Transverse colon (tissue), 4 donors: ENCODE measurements at regions not wholly inside any gene's neighbourhood (a gene's known extent, or its start where the extent isn't known, plus 50 kb on each side); places are given as distances from the start of the nearest gene placed in this dataset.

ENCODE experiments used
- DNase-seq: peaks from one replicate; pipeline ENCODE4 v3.0.0-alpha.2; 2019
- H3K27ac ChIP-seq, 4 donors: fragments of 200-600 bp; sonication (generic); 2 replicates each; pipeline ENCODE4 v1.5.1; 2016 to 2018; ENCODE audit warnings: inconsistent platforms in 4 of 4
- H3K27me3 ChIP-seq: fragments of 200-600 bp; sonication (generic); 2 replicates; pipeline ENCODE4 v1.5.1; 2017; ENCODE audit warnings: inconsistent platforms
- H3K36me3 ChIP-seq, 4 donors: fragments of 200-600 bp; sonication (generic); 2 replicates each; pipeline ENCODE4 v1.5.1; 2017 to 2019; ENCODE audit warnings: inconsistent platforms in 4 of 4
- H3K4me1 ChIP-seq, 4 donors: fragments of 200-600 bp; sonication (generic); 2 replicates each; pipeline ENCODE4 v1.5.1; 2017 to 2020; ENCODE audit warnings: inconsistent platforms in 4 of 4
- H3K4me3 ChIP-seq, 4 donors: fragments of 200-600 bp; sonication (generic); 1 replicate in 1 of 4; 2 replicates in 3 of 4; pipeline versions ENCODE4 v1.5.1 to v1.6.1; 2017 to 2019; ENCODE audit warnings: inconsistent platforms in 4 of 4
- H3K9me3 ChIP-seq, 2 donors: fragments of 200-600 bp; sonication (generic); 2 replicates each; pipeline ENCODE4 v1.5.1; 2017 to 2019; ENCODE audit warnings: inconsistent platforms in 2 of 2
- CTCF ChIP-seq, 5 experiments: fragments of 200-600 bp in 3 of 5; fragments of 450-650 bp in 2 of 5; sonication (generic) in 3 of 5; IDR thresholded peaks; 1 replicate in 2 of 5; 2 replicates in 3 of 5; pipeline ENCODE4 v1.5.1; 2016 to 2017; ENCODE audit warnings: antibody characterized with exemption in 5 of 5, inconsistent platforms in 3 of 5, mild to moderate bottlenecking in 2 of 5, moderate library complexity in 1 of 5
- EP300 ChIP-seq: sonication (generic); formaldehyde crosslinking; IDR thresholded peaks from one replicate; pipeline ENCODE4 v1.6.1; 2017; ENCODE audit warnings: antibody characterized with exemption, low read depth
- POLR2A ChIP-seq: fragments of 450-650 bp; IDR thresholded peaks from one replicate; pipeline ENCODE4 v1.6.1; 2016; ENCODE audit warnings: antibody characterized with exemption, mild to moderate bottlenecking, moderate library complexity
- POLR2AphosphoS5 ChIP-seq, 3 donors: sonication (generic); formaldehyde crosslinking; IDR thresholded peaks; one replicate each; pipeline ENCODE4 v1.6.1; 2016; ENCODE audit warnings: antibody characterized with exemption in 3 of 3
- WGBS, 2 donors: methylation state at CpG; one replicate each; pipeline ENCODE4 v1.1.5; 2018; ENCODE audit warnings: low coverage in 1 of 2; 5-methylcytosine and 5-hydroxymethylcytosine counted together
- in situ Hi-C, 4 donors: fragments of 200-750 bp; cut with MboI; loops; one replicate each; pipeline versions ENCODE4 v1.15.0 to v1.15.1; 2017; ENCODE audit warnings: low sequenced_read_pairs in 3 of 4, low pct_ligation_motif_present in 1 of 4, low pct_unique_long_range_greater_than_20kb in 1 of 4
- intact Hi-C: fragments of 100-400 bp; cut with DNase I; formaldehyde crosslinking; loops from one replicate; pipeline ENCODE4 v1.15.1; 2023; ENCODE audit warnings: low total_unique reads

DNA sequence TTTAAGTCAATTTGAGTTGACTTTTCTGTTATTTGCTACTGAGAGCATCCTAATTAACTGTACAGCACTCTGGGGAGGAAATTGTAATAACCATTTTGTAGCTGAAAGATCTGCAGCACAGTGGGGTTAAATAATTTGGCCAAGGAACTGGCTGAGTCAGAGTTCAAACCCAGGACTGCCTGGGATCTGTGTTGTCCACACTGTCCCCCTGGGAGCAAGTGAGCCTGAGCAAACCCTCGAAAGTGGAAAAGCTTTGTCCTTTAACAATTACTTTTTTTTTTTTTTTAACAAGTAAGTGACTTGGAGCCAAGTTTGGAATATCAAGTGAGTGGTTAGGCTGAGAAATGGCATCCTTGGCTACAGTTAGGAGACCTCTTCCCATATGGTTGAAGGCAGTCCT lies 247.2 kb upstream of the CCDC196 start:
- Histone ChIP-seq H3K9me3 (no peaks in the 10 kb centered on the region), H3K36me3 (no peaks in the 10 kb centered on the region), H3K4me3 (no peak overlapping the region), H3K27ac (no peak overlapping the region), H3K4me1 (no peaks in the 10 kb centered on the region), H3K27me3 (no peaks in the 10 kb centered on the region)
- in situ Hi-C loops = no loop called here
- WGBS, 2 donors = 57 to 86% methylated on average over 1 of the region's 1 CpG
- intact Hi-C loops = no loop called here
- TF ChIP-seq POLR2A = no peak
- no peak for TF ChIP-seq EP300
- no peak for TF ChIP-seq POLR2AphosphoS5 (IDR thresholded peaks at IDR 0.05)
- no peak for TF ChIP-seq CTCF (IDR thresholded peaks at IDR 0.05)
- no peak for DNase-seq

DNA sequence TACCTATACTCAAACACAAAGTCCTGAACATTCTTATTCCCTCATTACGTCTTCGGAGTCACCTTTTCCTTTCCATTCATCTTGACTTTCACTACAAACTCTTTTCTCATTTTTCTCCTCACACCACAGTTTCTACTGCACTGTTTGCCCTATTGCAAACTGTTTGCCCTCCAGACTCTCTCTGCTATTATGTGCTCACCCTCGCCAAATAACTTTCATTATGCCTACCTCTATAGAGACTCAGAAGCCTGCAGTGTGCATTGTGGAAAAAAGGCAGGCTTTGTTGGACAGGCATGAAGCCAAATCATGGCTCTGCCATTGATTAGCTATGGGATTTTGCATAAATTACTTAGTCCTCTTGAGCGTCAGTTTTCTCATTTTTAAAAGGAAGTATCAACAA lies 246.6 kb upstream of the CCDC196 start:
- TF ChIP-seq POLR2A (no peak), CTCF (IDR thresholded peaks at IDR 0.05) (no peak), POLR2AphosphoS5 (IDR thresholded peaks at IDR 0.05) (no peak), EP300 (no peak)
- intact Hi-C loops = no loop called here
- Histone ChIP-seq H3K36me3 (no peaks in the 10 kb centered on the region), H3K27ac (no peak overlapping the region), H3K9me3 (no peaks in the 10 kb centered on the region), H3K4me1 (no peaks in the 10 kb centered on the region), H3K4me3 (no peak overlapping the region), H3K27me3 (no peaks in the 10 kb centered on the region)
- no peak for DNase-seq
- in situ Hi-C loops = no loop called here
- WGBS, 2 donors = 76 to 91% methylated on average over 4 of the region's 4 CpGs

DNA sequence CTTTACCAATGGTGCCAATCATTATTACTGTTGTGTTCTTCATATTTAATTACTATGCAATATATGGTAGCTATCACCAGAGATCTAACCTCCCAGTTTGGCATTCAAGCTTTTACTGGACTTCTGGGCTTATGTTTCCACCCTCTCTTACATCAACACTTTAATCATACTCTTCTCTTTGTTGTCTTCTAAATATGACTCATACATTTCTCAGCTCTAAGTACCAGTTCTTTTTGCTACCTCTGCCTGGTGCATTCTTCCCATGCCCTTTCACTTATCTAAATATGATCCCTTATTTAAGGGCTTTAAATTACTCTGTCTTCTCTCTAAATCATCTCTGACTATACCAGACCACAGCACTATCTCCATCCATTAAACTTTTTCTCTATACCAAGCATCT lies 246.1 kb upstream of the CCDC196 start:
- no peak for DNase-seq
- TF ChIP-seq CTCF (IDR thresholded peaks at IDR 0.05) = no peak
- no peak for TF ChIP-seq POLR2A
- TF ChIP-seq POLR2AphosphoS5 (IDR thresholded peaks at IDR 0.05) = no peak
- no peak for TF ChIP-seq EP300
- in situ Hi-C loops = no loop called here
- Histone ChIP-seq H3K27ac (no peak overlapping the region), H3K36me3 (no peaks in the 10 kb centered on the region), H3K4me3 (no peak overlapping the region), H3K4me1 (no peaks in the 10 kb centered on the region), H3K27me3 (no peaks in the 10 kb centered on the region), H3K9me3 (no peaks in the 10 kb centered on the region)
- intact Hi-C loops = no loop called here

GRCh38 chr14:66242001-66242400 lies 244.2 kb upstream of the CCDC196 start:
- 63% methylated on average over 1 of the region's 1 CpG; no CpG with 5 or more reads in 1 of the 2 donors for WGBS, 2 donors
- H3K27ac ChIP-seq = no peak overlapping the region
- H3K4me3 ChIP-seq = no peak overlapping the region
- H3K27me3 ChIP-seq = no peaks in the 10 kb centered on the region
- no peak for TF ChIP-seq CTCF (IDR thresholded peaks at IDR 0.05)
- TF ChIP-seq EP300 = no peak
- no peak for TF ChIP-seq POLR2A
- TF ChIP-seq POLR2AphosphoS5 (IDR thresholded peaks at IDR 0.05) = no peak
- in situ Hi-C loops (no loop called here), intact Hi-C loops (no loop called here)
- no peaks in the 10 kb centered on the region for H3K9me3 ChIP-seq
- no peak for DNase-seq
- no peaks in the 10 kb centered on the region for H3K4me1 ChIP-seq
- H3K36me3 ChIP-seq = no peaks in the 10 kb centered on the region
